PC-9 (cell line): ENCODE measurements at regions not wholly inside any gene's neighbourhood (a gene's known extent, or its start where the extent isn't known, plus 50 kb on each side); places are given as distances from the start of the nearest gene placed in this dataset.

Source experiments
- BruUV-seq: library from RNA; stranded (reverse); fragments of 400-500 nt; replicated peaks from 2 replicates; lab custom pipeline; 2021; lab: Mats Ljungman, UMichigan
- CTCF ChIA-PET: fragments of 300-600 bp; sonication (Branson Sonifier 250); formaldehyde crosslinking; loops from one replicate; lab custom pipeline; 2022; ENCODE audit warnings: antibody characterized with exemption; lab: Charles Lee
- POLR2A ChIA-PET: fragments of 300-600 bp; sonication (Branson Sonifier 250); formaldehyde crosslinking; loops from one replicate; lab custom pipeline; 2022; ENCODE audit warnings: antibody characterized with exemption; ENCODE audit not compliant: unreplicated experiment; lab: Charles Lee
- DNase-seq, 2 experiments: peaks; one replicate each; pipeline versions ENCODE4 v3.0.0 to v3.0.0-alpha.2; 2015 to 2022; ENCODE audit warnings: mixed read lengths in 1 of 2
- H2AFZ ChIP-seq: fragments of 200-600 bp; sonication (generic); 2 replicates; pipeline ENCODE4 v1.8.1; 2017; ENCODE audit warnings: antibody characterized with exemption
- H3F3A ChIP-seq: fragments of 200-600 bp; sonication (generic); 2 replicates; pipeline ENCODE4 v1.8.1; 2017; ENCODE audit warnings: antibody characterized with exemption, mild to moderate bottlenecking, low read depth; ENCODE audit not compliant: insufficient read depth
- H3K27ac ChIP-seq: fragments of 200-600 bp; sonication (generic); 2 replicates; pipeline ENCODE4 v1.6.1; 2016; ENCODE audit warnings: mixed run types
- H3K27me3 ChIP-seq: fragments of 200-600 bp; sonication (generic); 2 replicates; pipeline ENCODE4 v1.6.1; 2016; ENCODE audit warnings: low read depth, mixed run types; ENCODE audit not compliant: insufficient read depth
- H3K36me3 ChIP-seq: fragments of 200-600 bp; sonication (generic); 2 replicates; pipeline ENCODE4 v1.6.1; 2016; ENCODE audit warnings: low read depth, mixed run types
- H3K4me1 ChIP-seq: fragments of 200-600 bp; sonication (generic); replicated peaks from 2 replicates; pipeline ENCODE4 v1.6.1; 2016; ENCODE audit warnings: mixed run types; ENCODE audit not compliant: insufficient read depth
- H3K4me2 ChIP-seq: fragments of 200-600 bp; sonication (generic); 2 replicates; pipeline ENCODE4 v1.6.1; 2017; ENCODE audit warnings: mixed run types
- H3K4me3 ChIP-seq: fragments of 200-600 bp; sonication (generic); 2 replicates; pipeline ENCODE4 v1.6.1; 2016; ENCODE audit warnings: mixed run types
- H3K79me2 ChIP-seq: fragments of 200-600 bp; sonication (generic); 2 replicates; pipeline ENCODE4 v1.6.1; 2017; ENCODE audit warnings: low read depth, mixed run types
- H3K9me2 ChIP-seq: fragments of 200-600 bp; sonication (generic); 2 replicates; pipeline ENCODE4 v1.8.1; 2017; ENCODE audit warnings: mild to moderate bottlenecking; ENCODE audit not compliant: insufficient read depth
- H3K9me3 ChIP-seq: fragments of 200-600 bp; sonication (generic); 2 replicates; pipeline ENCODE4 v1.8.1; 2016; ENCODE audit warnings: low read depth; ENCODE audit not compliant: insufficient read depth
- H4K20me1 ChIP-seq: fragments of 200-600 bp; sonication (generic); 2 replicates; pipeline ENCODE4 v1.8.1; 2017; ENCODE audit not compliant: insufficient read depth
- EZH2 ChIP-seq: fragments of 200-600 bp; sonication (generic); IDR thresholded peaks from 2 replicates; pipeline ENCODE4 v1.8.0; 2017; ENCODE audit warnings: antibody characterized with exemption, low read depth
- intact Hi-C: fragments of 100-400 bp; cut with micrococcal nuclease; formaldehyde crosslinking; loops from one replicate; pipeline ENCODE4 v1.10.0; 2022; ENCODE audit not compliant: unreplicated experiment
- TF ChIP-seq, protein P1 (sequence below): fragments of 200-600 bp; sonication (generic); conservative IDR thresholded peaks from 2 replicates; pipeline ENCODE4 v1.6.1; 2017; ENCODE audit warnings: mixed run types, antibody characterized with exemption, mild to moderate bottlenecking, moderate library complexity

DNA sequence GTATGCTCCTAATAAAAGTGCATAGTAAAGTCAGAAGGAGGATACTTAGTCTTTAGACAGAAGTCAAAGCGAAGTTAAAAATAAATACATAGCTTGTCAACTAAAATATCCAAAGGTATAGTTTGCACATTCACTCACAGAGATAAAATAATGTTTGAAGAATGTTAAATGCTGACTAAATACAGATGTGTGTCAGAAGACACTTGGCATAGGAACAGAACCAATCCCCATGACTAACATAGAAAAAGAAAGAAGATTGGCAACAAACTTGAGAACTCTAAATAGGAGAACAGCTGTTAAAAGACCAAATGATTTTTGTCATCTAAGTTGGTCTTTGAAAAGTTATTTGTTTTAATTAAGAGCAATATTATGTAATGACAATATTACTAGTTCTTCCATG, 1172.1 kb upstream of the RAG2 start:
- no peaks in the 10 kb centered on the region for H3K36me3 ChIP-seq
- POLR2A ChIA-PET: no interaction called here
- no TSS peak for BruUV-seq
- H3K4me3 ChIP-seq: no peak overlapping the region
- H4K20me1 ChIP-seq: no peaks in the 10 kb centered on the region
- DNase-seq: no peak
- CTCF ChIA-PET: no interaction called here
- no peaks in the 10 kb centered on the region for H3K9me3 ChIP-seq
- H3F3A ChIP-seq: no peaks in the 10 kb centered on the region
- intact Hi-C loops: no loop called here
- no peak overlapping the region for H3K27ac ChIP-seq
- no peaks in the 10 kb centered on the region for H3K9me2 ChIP-seq
- H3K79me2 ChIP-seq: no peaks in the 10 kb centered on the region
- TF ChIP-seq, protein P1, sequence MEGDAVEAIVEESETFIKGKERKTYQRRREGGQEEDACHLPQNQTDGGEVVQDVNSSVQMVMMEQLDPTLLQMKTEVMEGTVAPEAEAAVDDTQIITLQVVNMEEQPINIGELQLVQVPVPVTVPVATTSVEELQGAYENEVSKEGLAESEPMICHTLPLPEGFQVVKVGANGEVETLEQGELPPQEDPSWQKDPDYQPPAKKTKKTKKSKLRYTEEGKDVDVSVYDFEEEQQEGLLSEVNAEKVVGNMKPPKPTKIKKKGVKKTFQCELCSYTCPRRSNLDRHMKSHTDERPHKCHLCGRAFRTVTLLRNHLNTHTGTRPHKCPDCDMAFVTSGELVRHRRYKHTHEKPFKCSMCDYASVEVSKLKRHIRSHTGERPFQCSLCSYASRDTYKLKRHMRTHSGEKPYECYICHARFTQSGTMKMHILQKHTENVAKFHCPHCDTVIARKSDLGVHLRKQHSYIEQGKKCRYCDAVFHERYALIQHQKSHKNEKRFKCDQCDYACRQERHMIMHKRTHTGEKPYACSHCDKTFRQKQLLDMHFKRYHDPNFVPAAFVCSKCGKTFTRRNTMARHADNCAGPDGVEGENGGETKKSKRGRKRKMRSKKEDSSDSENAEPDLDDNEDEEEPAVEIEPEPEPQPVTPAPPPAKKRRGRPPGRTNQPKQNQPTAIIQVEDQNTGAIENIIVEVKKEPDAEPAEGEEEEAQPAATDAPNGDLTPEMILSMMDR: no peak
- TF ChIP-seq EZH2: no peak
- no peak overlapping the region for H2AFZ ChIP-seq
- no peaks in the 10 kb centered on the region for H3K27me3 ChIP-seq
- no peaks in the 10 kb centered on the region for H3K4me1 ChIP-seq
- H3K4me2 ChIP-seq: no peak overlapping the region

DNA sequence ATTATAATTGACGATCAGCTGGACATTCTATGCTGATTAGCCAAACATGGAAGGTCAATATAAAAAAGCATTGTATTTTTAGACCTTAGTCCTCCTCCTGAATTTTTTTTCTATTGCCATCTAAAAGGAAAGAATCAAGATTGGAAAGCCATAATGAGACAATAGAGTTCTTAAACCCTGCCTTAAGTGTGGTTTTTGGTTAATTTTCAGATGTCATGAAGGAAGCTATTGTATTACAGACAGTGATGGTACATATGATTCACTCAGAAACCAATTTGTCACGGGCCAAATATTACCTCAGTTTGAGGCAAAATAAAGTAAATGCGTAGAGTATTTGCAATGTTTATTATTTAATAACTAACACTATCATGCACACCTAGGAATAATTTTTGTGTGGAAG, 1164.0 kb upstream of the RAG2 start:
- intact Hi-C loops: no loop called here
- no peaks in the 10 kb centered on the region for H3K9me2 ChIP-seq
- no peak for DNase-seq
- no peaks in the 10 kb centered on the region for H3K79me2 ChIP-seq
- no peaks in the 10 kb centered on the region for H3F3A ChIP-seq
- TF ChIP-seq, protein P1: no peak
- TF ChIP-seq EZH2: no peak
- no peak overlapping the region for H3K27ac ChIP-seq
- ChIA-PET CTCF (no interaction called here), POLR2A (no interaction called here)
- no peaks in the 10 kb centered on the region for H4K20me1 ChIP-seq
- H3K4me1 ChIP-seq: no peaks in the 10 kb centered on the region
- H2AFZ ChIP-seq: no peak overlapping the region
- H3K9me3 ChIP-seq: no peaks in the 10 kb centered on the region
- no peak overlapping the region for H3K4me2 ChIP-seq
- no peaks in the 10 kb centered on the region for H3K36me3 ChIP-seq
- BruUV-seq: no TSS peak
- H3K4me3 ChIP-seq: no peak overlapping the region
- H3K27me3 ChIP-seq: no peaks in the 10 kb centered on the region

DNA sequence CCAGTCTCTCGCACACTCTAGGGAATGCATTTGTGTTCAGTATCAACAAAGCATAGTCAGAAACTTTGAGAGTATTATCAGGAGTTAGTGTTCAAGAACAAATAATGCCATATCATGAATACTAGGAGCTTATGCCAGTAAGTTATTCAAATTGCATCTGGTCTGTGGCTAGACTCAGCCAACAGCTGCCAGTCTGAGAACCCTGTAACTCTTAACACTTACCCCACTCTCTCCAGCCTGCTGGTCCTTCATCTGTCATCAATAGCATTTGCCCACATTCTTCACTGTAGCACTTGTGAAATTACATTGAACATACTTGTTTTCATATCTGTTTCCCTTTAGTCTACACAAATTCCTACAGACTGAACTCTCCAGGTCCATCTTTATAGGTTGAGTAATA, 1157.5 kb upstream of the RAG2 start:
- ChIA-PET POLR2A (no interaction called here), CTCF (no interaction called here)
- intact Hi-C loops: no loop called here
- H4K20me1 ChIP-seq: no peaks in the 10 kb centered on the region
- no peak overlapping the region for H3K4me2 ChIP-seq
- H3K9me2 ChIP-seq: no peaks in the 10 kb centered on the region
- no peaks in the 10 kb centered on the region for H3F3A ChIP-seq
- no peaks in the 10 kb centered on the region for H3K79me2 ChIP-seq
- H2AFZ ChIP-seq: no peak overlapping the region
- H3K9me3 ChIP-seq: no peaks in the 10 kb centered on the region
- TF ChIP-seq, protein P1: no peak
- TF ChIP-seq EZH2: no peak
- no peaks in the 10 kb centered on the region for H3K36me3 ChIP-seq
- no peak overlapping the region for H3K27ac ChIP-seq
- BruUV-seq: no TSS peak
- no peaks in the 10 kb centered on the region for H3K27me3 ChIP-seq
- H3K4me3 ChIP-seq: no peak overlapping the region
- no peak for DNase-seq
- H3K4me1 ChIP-seq: no peaks in the 10 kb centered on the region
